DND-41 (cell line): ENCODE measurements at regions not wholly inside any gene's neighbourhood (a gene's known extent, or its start where the extent isn't known, plus 50 kb on each side); places are given as distances from the start of the nearest gene placed in this dataset.
"Not testable (repeated sequence)": the region's sequence is repeated elsewhere in the genome, so short reads cannot be mapped to it uniquely, and the experiment has no call there.

Experiments
- ATAC-seq: fragments of 200-7000 bp; cut with Tn5 transposase; 3 replicates; pipeline ENCODE4 v1.9.1; 2021; ENCODE audit warnings: low read depth; ENCODE audit not compliant: insufficient read depth
- DNase-seq: peaks from one replicate; pipeline ENCODE4 v3.0.0-alpha.2; 2020
- H2AFZ ChIP-seq: 2 replicates; pipeline ENCODE4 v1.6.0; 2012; ENCODE audit warnings: low read depth, low read length
- H3K27ac ChIP-seq: 2 replicates; pipeline ENCODE4 v1.5.1; 2012; ENCODE audit warnings: low read length, inconsistent platforms
- H3K27me3 ChIP-seq: fragments of 200-600 bp; sonication (generic); 2 replicates; pipeline ENCODE4 v1.6.0; 2012; ENCODE audit warnings: low read length, mild to moderate bottlenecking, inconsistent platforms; ENCODE audit not compliant: insufficient read depth, poor library complexity
- H3K36me3 ChIP-seq: 2 replicates; pipeline ENCODE4 v1.5.1; 2012; ENCODE audit warnings: low read length, inconsistent platforms; ENCODE audit not compliant: insufficient read depth
- H3K4me1 ChIP-seq: 2 replicates; pipeline ENCODE4 v1.5.1; 2012; ENCODE audit warnings: mild to moderate bottlenecking, low read length; ENCODE audit not compliant: insufficient read depth
- H3K4me2 ChIP-seq: 2 replicates; pipeline ENCODE4 v1.6.0; 2012; ENCODE audit warnings: mild to moderate bottlenecking, moderate library complexity, low read length, inconsistent platforms; ENCODE audit not compliant: insufficient read depth
- H3K4me3 ChIP-seq, 2 experiments: fragments of 200-600 bp in 1 of 2; shearing (Covaris generic) in 1 of 2; 2 replicates each; pipeline ENCODE4 v1.5.1; 2012 to 2016; ENCODE audit warnings: inconsistent platforms in 2 of 2, low read length in 2 of 2, mild to moderate bottlenecking in 2 of 2, low read depth in 1 of 2, moderate library complexity in 1 of 2
- H3K79me2 ChIP-seq: 2 replicates; pipeline ENCODE4 v1.6.0; 2012; ENCODE audit warnings: low read length, inconsistent platforms; ENCODE audit not compliant: insufficient read depth
- H3K9ac ChIP-seq: 2 replicates; pipeline ENCODE4 v1.6.0; 2012; ENCODE audit warnings: low read depth, mild to moderate bottlenecking, inconsistent platforms, low read length, moderate library complexity
- H3K9me3 ChIP-seq: 2 replicates; pipeline ENCODE4 v1.5.1; 2012; ENCODE audit warnings: low read length, moderate library complexity, mild to moderate bottlenecking, inconsistent platforms; ENCODE audit not compliant: insufficient read depth, severe bottlenecking
- H4K20me1 ChIP-seq: 2 replicates; pipeline ENCODE4 v1.6.0; 2012; ENCODE audit warnings: low read length; ENCODE audit not compliant: insufficient read depth
- EZH2 ChIP-seq: IDR thresholded peaks from 3 replicates; pipeline ENCODE4 v1.6.1; 2012; ENCODE audit warnings: borderline replicate concordance, low read depth, mild to moderate bottlenecking, moderate library complexity, low read length, inconsistent platforms; ENCODE audit not compliant: severe bottlenecking
- TF ChIP-seq, protein P1 (sequence below): IDR thresholded peaks from 2 replicates; pipeline ENCODE4 v1.5.1; 2012; ENCODE audit warnings: borderline replicate concordance, low read length, moderate library complexity, mild to moderate bottlenecking; ENCODE audit not compliant: poor library complexity, severe bottlenecking; ENCODE audit errors: extremely low read depth

DNA sequence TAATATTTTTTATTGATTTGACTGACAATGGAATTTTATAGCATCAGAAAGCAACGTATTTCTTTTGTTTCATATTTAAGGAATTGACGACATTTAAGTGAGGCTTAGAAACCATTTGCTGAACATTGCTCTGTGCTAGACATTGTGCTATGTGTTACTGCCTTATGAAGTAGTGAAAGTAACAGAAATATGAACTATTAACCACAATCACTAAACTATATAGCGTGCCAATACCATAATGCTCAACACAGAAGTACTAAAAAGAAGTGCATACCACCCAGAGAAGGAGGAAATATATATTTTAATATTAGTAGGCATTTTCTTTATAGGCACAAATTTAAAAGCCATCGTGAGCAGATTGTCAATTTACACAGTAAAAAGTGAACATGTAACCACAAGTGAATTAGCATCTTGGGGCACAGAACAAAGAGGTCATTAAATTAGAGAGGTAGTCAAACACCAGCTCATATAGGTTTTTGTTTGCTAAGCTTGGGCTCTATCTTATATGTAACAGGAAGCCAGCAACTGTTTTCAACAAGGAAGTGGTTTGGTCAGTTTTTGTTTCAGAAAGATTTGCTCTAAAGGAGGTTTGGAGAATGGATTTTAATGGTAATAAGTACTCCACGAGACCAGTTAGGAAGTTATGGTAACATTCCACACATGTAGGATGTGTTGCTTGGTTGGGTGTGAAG, 270.7 kb downstream of the GRXCR1 start:
- Histone ChIP-seq H3K4me3 (no peak overlapping the region), H3K36me3 (no peaks in the 10 kb centered on the region), H2AFZ (no peak overlapping the region), H3K79me2 (no peaks in the 10 kb centered on the region), H3K27me3 (no peaks in the 10 kb centered on the region), H3K4me1 (no peaks in the 10 kb centered on the region), H3K9ac (no peak overlapping the region), H3K9me3 (no peaks in the 10 kb centered on the region), H3K4me2 (no peak overlapping the region), H3K27ac (no peak overlapping the region), H4K20me1 (no peaks in the 10 kb centered on the region)
- DNase-seq: no peak
- TF ChIP-seq, protein P1, sequence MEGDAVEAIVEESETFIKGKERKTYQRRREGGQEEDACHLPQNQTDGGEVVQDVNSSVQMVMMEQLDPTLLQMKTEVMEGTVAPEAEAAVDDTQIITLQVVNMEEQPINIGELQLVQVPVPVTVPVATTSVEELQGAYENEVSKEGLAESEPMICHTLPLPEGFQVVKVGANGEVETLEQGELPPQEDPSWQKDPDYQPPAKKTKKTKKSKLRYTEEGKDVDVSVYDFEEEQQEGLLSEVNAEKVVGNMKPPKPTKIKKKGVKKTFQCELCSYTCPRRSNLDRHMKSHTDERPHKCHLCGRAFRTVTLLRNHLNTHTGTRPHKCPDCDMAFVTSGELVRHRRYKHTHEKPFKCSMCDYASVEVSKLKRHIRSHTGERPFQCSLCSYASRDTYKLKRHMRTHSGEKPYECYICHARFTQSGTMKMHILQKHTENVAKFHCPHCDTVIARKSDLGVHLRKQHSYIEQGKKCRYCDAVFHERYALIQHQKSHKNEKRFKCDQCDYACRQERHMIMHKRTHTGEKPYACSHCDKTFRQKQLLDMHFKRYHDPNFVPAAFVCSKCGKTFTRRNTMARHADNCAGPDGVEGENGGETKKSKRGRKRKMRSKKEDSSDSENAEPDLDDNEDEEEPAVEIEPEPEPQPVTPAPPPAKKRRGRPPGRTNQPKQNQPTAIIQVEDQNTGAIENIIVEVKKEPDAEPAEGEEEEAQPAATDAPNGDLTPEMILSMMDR: no peak
- no peak for TF ChIP-seq EZH2
- no peak for ATAC-seq

DNA sequence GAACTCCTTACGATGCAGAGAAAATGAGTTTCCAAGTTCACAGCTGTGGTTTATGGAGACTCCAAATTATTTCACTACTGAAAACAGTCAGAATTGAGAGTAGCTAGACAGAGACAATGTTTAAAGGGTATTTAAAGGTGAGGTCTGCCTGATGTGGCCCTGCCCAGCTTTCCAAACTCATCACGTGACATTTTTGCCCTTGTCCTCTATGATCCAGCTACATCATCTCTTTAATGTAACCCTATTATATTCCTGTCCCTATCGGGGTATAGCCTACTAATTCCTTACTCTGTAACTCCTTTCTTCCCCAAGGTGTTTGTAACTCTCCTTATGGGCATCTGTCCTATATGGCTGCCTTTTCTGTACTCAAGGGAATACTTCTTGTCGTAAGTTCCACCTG, 297.2 kb downstream of the GRXCR1 start:
- ATAC-seq: no peak
- TF ChIP-seq, protein P1: no peak
- no peak for TF ChIP-seq EZH2

DNA sequence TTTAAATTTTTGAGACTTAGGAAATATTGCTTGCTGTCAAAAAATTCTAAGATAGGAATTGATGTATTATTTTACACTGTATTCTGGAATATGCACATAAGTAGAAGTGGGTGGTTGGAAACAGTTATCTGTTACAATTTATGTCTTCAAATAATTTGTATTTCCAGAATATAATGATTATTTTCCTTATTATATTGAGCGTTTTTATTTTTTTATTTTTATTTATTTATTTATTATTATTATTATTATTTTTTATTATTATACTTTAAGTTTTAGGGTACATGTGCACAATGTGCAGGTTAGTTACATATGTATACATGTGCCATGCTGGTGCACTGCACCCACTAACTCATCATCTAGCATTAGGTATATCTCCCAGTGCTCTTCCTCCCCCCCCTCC, 320.1 kb downstream of the GRXCR1 start:
- not testable (repeated sequence) for ATAC-seq, H4K20me1 ChIP-seq

More for the DNA sequence above, 297.2 kb downstream of the GRXCR1 start:
- H4K20me1 ChIP-seq: no peaks in the 10 kb centered on the region
- no peaks in the 10 kb centered on the region for H3K4me1 ChIP-seq
- H3K4me2 ChIP-seq: no peak overlapping the region
- no peak for DNase-seq
- H3K36me3 ChIP-seq: no peaks in the 10 kb centered on the region
- H3K9me3 ChIP-seq: no peaks in the 10 kb centered on the region
- no peaks in the 10 kb centered on the region for H3K79me2 ChIP-seq
- no peak overlapping the region for H3K27ac ChIP-seq
- H3K27me3 ChIP-seq: no peaks in the 10 kb centered on the region
- no peak overlapping the region for H3K9ac ChIP-seq
- H2AFZ ChIP-seq: no peak overlapping the region
- H3K4me3 ChIP-seq: no peak overlapping the region

DNA sequence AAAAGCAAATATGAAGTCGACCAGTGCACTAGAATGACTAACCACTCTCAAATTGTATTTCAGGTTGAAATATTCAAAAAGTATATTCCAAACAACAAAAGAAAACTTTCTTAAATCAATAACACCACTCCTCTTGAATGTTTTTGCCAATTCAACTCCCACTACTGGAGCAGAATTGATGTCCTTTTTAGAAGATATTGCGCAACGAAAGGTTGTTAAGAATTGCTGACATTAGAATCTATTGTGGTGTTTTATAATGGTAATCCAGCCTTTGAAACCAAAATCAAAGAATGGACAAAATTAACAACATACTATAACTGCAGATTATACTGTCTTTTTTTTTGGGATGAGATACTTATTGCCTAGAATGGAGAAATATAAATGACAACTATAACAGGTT, 331.3 kb downstream of the GRXCR1 start:
- no peak for TF ChIP-seq EZH2
- TF ChIP-seq, protein P1: no peak
- Histone ChIP-seq H3K27me3 (no peaks in the 10 kb centered on the region), H3K79me2 (no peaks in the 10 kb centered on the region), H3K9ac (no peak overlapping the region), H2AFZ (no peak overlapping the region), H3K4me2 (no peak overlapping the region), H4K20me1 (no peaks in the 10 kb centered on the region), H3K4me1 (no peaks in the 10 kb centered on the region; the same call in 1 of the 2 replicates), H3K27ac (no peak overlapping the region), H3K4me3 (no peak overlapping the region), H3K36me3 (no peaks in the 10 kb centered on the region), H3K9me3 (no peaks in the 10 kb centered on the region)
- DNase-seq (no peak), ATAC-seq (no peak)

More for the DNA sequence above, 320.1 kb downstream of the GRXCR1 start:
- not testable (repeated sequence) for H3K4me3 ChIP-seq, H3K9me3 ChIP-seq, H3K27me3 ChIP-seq, H3K4me1 ChIP-seq, H3K36me3 ChIP-seq, H3K9ac ChIP-seq, H3K4me2 ChIP-seq, H3K79me2 ChIP-seq, H3K27ac ChIP-seq, H2AFZ ChIP-seq, DNase-seq
